MCF 10A (cell line): ENCODE measurements at regions not wholly inside any gene's neighbourhood (a gene's known extent, or its start where the extent isn't known, plus 50 kb on each side); places are given as distances from the start of the nearest gene placed in this dataset.

Experiments
- BruUV-seq: library from RNA; stranded (reverse); fragments of 400-500 nt; replicated peaks from 2 replicates; lab custom pipeline; 2021; lab: Mats Ljungman, UMichigan
- CTCF ChIA-PET: fragments of 300-600 bp; sonication (Branson Sonifier 250); formaldehyde crosslinking; extraction: SDS; loops from one replicate; lab custom pipeline; 2021; ENCODE audit warnings: antibody characterized with exemption, inconsistent platforms; lab: Yijun Ruan, JAX
- POLR2A ChIA-PET: fragments of 300-600, 350-650 bp; sonication (Branson Sonifier 250); formaldehyde crosslinking; extraction: SDS; loops from one replicate; lab custom pipeline; 2020; ENCODE audit warnings: antibody characterized with exemption, inconsistent platforms; lab: Yijun Ruan, JAX
- DNase-seq: peaks from one replicate; pipeline ENCODE4 v3.0.0-alpha.2; 2018; ENCODE audit not compliant: unreplicated experiment
- H3K27ac Mint-ChIP-seq: one replicate; pipeline ENCODE4 v1.8.0; 2022; ENCODE audit warnings: mild to moderate bottlenecking, low read depth, mixed read lengths; ENCODE audit not compliant: unreplicated experiment
- H3K27me3 Mint-ChIP-seq: one replicate; pipeline ENCODE4 v1.8.0; 2022; ENCODE audit warnings: mixed read lengths; ENCODE audit not compliant: insufficient read depth, unreplicated experiment
- H3K36me3 Mint-ChIP-seq: one replicate; pipeline ENCODE4 v1.8.0; 2022; ENCODE audit warnings: mild to moderate bottlenecking, moderate library complexity, mixed read lengths; ENCODE audit not compliant: insufficient read depth, unreplicated experiment
- H3K4me1 Mint-ChIP-seq: one replicate; pipeline ENCODE4 v1.8.0; 2022; ENCODE audit warnings: mixed read lengths; ENCODE audit not compliant: insufficient read depth, unreplicated experiment
- H3K4me3 Mint-ChIP-seq: one replicate; pipeline ENCODE4 v1.8.0; 2022; ENCODE audit warnings: mild to moderate bottlenecking, moderate library complexity, mixed read lengths; ENCODE audit not compliant: unreplicated experiment
- H3K9me3 Mint-ChIP-seq: one replicate; pipeline ENCODE4 v1.8.0; 2022; ENCODE audit warnings: mixed read lengths; ENCODE audit not compliant: unreplicated experiment
- intact Hi-C: fragments of 100-400 bp; cut with micrococcal nuclease; formaldehyde crosslinking; loops from 2 replicates; pipeline ENCODE4 v1.14.1; 2022
- TF ChIP-seq, protein P1 (sequence below): fragments of 200-600 bp; IDR thresholded peaks from one replicate; pipeline ENCODE4 v1.8.0; 2022; ENCODE audit warnings: antibody characterized with exemption, mild to moderate bottlenecking; ENCODE audit not compliant: unreplicated experiment

DNA sequence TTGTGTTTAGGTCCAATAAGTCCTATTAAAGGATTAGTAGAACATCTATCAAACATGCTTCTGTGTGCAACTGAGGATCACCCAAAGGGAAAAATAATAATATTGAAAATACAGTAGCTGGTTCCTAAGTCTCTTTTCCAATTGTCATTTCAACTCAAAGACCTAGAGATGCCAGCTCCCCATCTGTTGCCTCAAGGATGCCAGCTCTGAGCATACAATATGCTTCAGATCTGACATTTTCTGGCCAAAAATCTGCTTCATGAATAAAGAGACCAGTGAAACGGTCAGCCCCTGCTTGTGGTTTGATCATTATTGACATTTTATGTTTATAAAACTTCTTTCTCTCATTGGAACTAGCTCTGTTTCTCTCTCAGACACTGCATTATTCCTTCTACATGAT, 72.9 kb downstream of the CCDC185 start:
- Mint-ChIP-seq H3K9me3 (no peaks in the 10 kb centered on the region), H3K4me3 (no peak overlapping the region), H3K36me3 (no peaks in the 10 kb centered on the region), H3K4me1 (no peaks in the 10 kb centered on the region), H3K27me3 (no peaks in the 10 kb centered on the region), H3K27ac (no peak overlapping the region)
- intact Hi-C loops, result no loop called here
- no TSS peak for BruUV-seq
- TF ChIP-seq, protein P1, sequence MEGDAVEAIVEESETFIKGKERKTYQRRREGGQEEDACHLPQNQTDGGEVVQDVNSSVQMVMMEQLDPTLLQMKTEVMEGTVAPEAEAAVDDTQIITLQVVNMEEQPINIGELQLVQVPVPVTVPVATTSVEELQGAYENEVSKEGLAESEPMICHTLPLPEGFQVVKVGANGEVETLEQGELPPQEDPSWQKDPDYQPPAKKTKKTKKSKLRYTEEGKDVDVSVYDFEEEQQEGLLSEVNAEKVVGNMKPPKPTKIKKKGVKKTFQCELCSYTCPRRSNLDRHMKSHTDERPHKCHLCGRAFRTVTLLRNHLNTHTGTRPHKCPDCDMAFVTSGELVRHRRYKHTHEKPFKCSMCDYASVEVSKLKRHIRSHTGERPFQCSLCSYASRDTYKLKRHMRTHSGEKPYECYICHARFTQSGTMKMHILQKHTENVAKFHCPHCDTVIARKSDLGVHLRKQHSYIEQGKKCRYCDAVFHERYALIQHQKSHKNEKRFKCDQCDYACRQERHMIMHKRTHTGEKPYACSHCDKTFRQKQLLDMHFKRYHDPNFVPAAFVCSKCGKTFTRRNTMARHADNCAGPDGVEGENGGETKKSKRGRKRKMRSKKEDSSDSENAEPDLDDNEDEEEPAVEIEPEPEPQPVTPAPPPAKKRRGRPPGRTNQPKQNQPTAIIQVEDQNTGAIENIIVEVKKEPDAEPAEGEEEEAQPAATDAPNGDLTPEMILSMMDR, result no peak
- ChIA-PET POLR2A (no interaction called here), CTCF (interaction anchor here (0.6 kb wide), 1 partner anchor 384 kb away, joined by 4 read pairs; no protein-coding TSS in a partner anchor)
- DNase-seq, result no peak

DNA sequence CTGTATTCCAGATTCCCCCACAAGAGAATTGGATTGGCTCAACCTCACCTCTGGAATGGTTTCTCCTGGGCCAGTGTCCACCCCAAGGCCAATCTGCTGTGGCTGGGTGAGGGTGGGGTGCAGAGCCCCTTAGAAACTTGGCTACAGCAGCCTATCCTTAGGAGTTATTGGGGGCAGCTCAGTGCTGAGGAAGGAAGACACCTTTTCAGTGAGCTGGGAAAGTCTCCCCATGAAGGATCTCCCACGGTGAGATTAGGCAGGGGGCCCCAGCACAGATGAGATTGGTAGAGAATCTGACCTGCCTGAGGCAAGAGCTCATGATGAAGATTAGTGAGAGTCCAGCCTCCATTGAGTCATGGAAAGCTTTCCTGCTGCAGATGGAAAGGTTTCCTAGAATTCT, 78.4 kb downstream of the CCDC185 start:
- no peak overlapping the region for H3K4me3 Mint-ChIP-seq
- no peak for DNase-seq
- ChIA-PET CTCF (interaction anchor here (0.6 to 1.4 kb wide), 7 partner anchors 11 to 349 kb away, joined by 3 to 10 read pairs (median 3); no protein-coding TSS in a partner anchor), POLR2A (interaction anchor here (0.6 to 1.7 kb wide), 4 partner anchors 8 to 14 kb away, joined by 3 to 4 read pairs (median 3); no protein-coding TSS in a partner anchor)
- H3K27ac Mint-ChIP-seq, result no peak overlapping the region
- intact Hi-C loops, result no loop called here
- H3K27me3 Mint-ChIP-seq, result no peaks in the 10 kb centered on the region
- no TSS peak for BruUV-seq
- H3K36me3 Mint-ChIP-seq, result no peaks in the 10 kb centered on the region
- no peaks in the 10 kb centered on the region for H3K9me3 Mint-ChIP-seq
- H3K4me1 Mint-ChIP-seq, result no peaks in the 10 kb centered on the region
- TF ChIP-seq, protein P1, result no peak

DNA sequence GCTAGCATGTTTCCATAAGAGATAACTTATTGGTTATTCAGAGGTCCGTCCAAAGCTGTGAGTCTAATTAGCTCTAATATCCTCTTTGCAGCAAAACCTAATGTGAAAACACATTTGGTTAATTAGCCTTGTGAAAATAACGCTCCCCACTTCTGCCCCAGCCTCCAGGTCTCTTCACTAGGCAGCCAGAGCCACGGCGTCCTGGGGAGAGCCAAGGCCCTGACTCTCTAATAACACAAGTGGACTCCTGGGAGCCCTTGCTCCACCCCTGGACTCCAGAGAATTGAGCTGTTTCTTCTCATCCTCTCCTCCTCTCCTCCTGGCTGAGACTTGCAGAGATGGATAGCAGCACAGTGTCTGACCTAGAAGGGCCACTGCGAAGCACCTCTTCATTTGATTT, 78.8 kb downstream of the CCDC185 start:
- Mint-ChIP-seq H3K4me1 (no peaks in the 10 kb centered on the region), H3K27me3 (peaks cover 3% of the 10 kb centered on the region), H3K27ac (no peak overlapping the region), H3K9me3 (no peaks in the 10 kb centered on the region), H3K4me3 (no peak overlapping the region), H3K36me3 (no peaks in the 10 kb centered on the region)
- no TSS peak for BruUV-seq
- intact Hi-C loops, result no loop called here
- DNase-seq, result no peak
- ChIA-PET POLR2A (interaction anchor here (0.7 to 1.7 kb wide), 2 partner anchors 9 to 13 kb away, joined by 3 to 4 read pairs; no protein-coding TSS in a partner anchor), CTCF (interaction anchor here (0.9 to 1.4 kb wide), 5 partner anchors 12 to 338 kb away, joined by 3 to 10 read pairs (median 3); no protein-coding TSS in a partner anchor)
- TF ChIP-seq, protein P1, result no peak

DNA sequence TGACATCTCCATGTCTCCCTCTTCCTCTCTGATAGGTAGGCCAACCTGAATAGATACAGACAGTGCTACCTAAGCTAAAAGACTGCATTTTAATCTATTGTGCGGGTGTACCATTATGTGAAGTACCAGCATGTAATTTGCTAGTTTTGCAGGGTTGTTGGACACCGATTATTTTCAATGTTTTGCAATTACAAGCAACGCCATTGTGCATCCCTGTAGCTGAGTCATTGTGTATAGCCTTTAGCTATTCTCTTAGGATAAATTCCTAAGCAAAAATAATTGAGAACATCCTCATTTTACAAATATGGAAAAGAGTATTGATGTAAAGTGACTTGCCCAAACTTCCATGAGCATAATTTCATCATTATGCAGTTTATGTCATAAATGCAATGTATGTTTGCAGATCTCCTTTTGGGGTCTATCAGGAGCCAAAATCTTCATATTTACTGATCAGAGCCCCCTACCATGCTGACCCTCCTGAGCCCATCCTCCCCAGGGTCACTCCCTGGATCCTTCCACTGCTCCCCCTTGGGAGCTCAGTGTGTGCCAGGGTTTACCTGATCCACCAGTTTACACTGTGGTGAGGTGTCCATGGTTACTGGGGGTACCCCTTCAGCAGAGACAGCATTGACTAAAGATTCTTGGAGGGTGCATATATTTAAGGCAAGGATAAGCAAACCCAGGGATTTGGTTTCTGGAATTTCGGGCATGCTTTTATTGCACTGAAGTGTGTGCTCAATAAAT, 80.6 kb downstream of the CCDC185 start:
- no TSS peak for BruUV-seq
- no peaks in the 10 kb centered on the region for H3K4me1 Mint-ChIP-seq
- peaks cover 17% of the 10 kb centered on the region for H3K27me3 Mint-ChIP-seq
- no peak overlapping the region for H3K27ac Mint-ChIP-seq
- intact Hi-C loops, result no loop called here
- no peak overlapping the region for H3K4me3 Mint-ChIP-seq
- CTCF ChIA-PET, result interaction anchor here (0.7 to 1.6 kb wide), 8 partner anchors 9 to 385 kb away, joined by 3 to 5 read pairs (median 3); no protein-coding TSS in a partner anchor
- no peaks in the 10 kb centered on the region for H3K36me3 Mint-ChIP-seq
- peak; percentile 30 for DNase-seq
- TF ChIP-seq, protein P1, result no peak
- no peaks in the 10 kb centered on the region for H3K9me3 Mint-ChIP-seq
- POLR2A ChIA-PET, result interaction anchor here (0.6 to 1.6 kb wide), 5 partner anchors 10 to 78 kb away, joined by 3 to 5 read pairs (median 3); no protein-coding TSS in a partner anchor
